ENCODE measurements at regions not wholly inside any gene's neighbourhood (a gene's known extent, or its start where the extent isn't known, plus 50 kb on each side); places are given as distances from the start of the nearest gene placed in this dataset.

DNA sequence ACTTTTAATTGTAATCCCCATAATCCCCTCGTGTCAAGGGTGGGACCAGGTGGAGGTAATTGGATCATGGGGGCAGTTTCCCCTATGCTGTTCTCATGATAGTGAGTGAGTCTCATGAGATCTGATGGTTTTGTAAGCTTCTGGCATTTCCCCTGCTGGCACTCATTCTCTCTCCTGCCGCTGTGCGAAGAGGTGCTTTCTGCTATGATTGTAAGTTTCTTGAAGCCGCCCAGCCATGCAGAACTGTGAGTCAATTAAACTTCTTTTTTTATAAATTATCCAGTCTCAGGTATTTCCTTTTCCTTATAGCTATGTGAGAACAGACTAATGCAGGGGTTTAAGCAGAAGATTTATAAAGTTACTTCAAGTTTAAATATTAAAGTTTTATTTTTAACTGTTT is 655.2 kb downstream of the EPHA4 start:
- no peak for DNase-seq (ENCODE audit: low spot score)
- peaks cover 8% of the 10 kb centered on the region; the same call in 1 of the 2 replicates for H3K9me3 Mint-ChIP-seq
- no peaks in the 10 kb centered on the region for H3K36me3 Mint-ChIP-seq
- ATAC-seq, result no peak
- H3K4me3 Mint-ChIP-seq, result no peak overlapping the region
- ChIA-PET POLR2A (no interaction called here), CTCF (no interaction called here)
- H3K27me3 Mint-ChIP-seq (ENCODE audit: low read depth), result no peaks in the 10 kb centered on the region
- TF ChIP-seq, protein P1, sequence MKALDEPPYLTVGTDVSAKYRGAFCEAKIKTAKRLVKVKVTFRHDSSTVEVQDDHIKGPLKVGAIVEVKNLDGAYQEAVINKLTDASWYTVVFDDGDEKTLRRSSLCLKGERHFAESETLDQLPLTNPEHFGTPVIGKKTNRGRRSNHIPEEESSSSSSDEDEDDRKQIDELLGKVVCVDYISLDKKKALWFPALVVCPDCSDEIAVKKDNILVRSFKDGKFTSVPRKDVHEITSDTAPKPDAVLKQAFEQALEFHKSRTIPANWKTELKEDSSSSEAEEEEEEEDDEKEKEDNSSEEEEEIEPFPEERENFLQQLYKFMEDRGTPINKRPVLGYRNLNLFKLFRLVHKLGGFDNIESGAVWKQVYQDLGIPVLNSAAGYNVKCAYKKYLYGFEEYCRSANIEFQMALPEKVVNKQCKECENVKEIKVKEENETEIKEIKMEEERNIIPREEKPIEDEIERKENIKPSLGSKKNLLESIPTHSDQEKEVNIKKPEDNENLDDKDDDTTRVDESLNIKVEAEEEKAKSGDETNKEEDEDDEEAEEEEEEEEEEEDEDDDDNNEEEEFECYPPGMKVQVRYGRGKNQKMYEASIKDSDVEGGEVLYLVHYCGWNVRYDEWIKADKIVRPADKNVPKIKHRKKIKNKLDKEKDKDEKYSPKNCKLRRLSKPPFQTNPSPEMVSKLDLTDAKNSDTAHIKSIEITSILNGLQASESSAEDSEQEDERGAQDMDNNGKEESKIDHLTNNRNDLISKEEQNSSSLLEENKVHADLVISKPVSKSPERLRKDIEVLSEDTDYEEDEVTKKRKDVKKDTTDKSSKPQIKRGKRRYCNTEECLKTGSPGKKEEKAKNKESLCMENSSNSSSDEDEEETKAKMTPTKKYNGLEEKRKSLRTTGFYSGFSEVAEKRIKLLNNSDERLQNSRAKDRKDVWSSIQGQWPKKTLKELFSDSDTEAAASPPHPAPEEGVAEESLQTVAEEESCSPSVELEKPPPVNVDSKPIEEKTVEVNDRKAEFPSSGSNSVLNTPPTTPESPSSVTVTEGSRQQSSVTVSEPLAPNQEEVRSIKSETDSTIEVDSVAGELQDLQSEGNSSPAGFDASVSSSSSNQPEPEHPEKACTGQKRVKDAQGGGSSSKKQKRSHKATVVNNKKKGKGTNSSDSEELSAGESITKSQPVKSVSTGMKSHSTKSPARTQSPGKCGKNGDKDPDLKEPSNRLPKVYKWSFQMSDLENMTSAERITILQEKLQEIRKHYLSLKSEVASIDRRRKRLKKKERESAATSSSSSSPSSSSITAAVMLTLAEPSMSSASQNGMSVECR (CRISPR knock-in tag; IDR thresholded peaks at IDR 0.05; ENCODE audit: borderline replicate concordance), result no peak
- TF ChIP-seq ESRRA (CRISPR knock-in tag; IDR thresholded peaks at IDR 0.05; ENCODE audit: borderline replicate concordance) (no peak), ATF1 (CRISPR knock-in tag; IDR thresholded peaks at IDR 0.05) (no peak), ZNF317 (CRISPR knock-in tag; IDR thresholded peaks at IDR 0.05; ENCODE audit: borderline replicate concordance, low read depth) (no peak), USF1 (CRISPR knock-in tag; IDR thresholded peaks at IDR 0.05) (no peak), ATF2 (CRISPR knock-in tag; IDR thresholded peaks at IDR 0.05; ENCODE audit: borderline replicate concordance, low read depth) (no peak)
- TF ChIP-seq, protein P2, sequence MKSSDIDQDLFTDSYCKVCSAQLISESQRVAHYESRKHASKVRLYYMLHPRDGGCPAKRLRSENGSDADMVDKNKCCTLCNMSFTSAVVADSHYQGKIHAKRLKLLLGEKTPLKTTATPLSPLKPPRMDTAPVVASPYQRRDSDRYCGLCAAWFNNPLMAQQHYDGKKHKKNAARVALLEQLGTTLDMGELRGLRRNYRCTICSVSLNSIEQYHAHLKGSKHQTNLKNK (CRISPR knock-in tag; IDR thresholded peaks at IDR 0.05), result no peak
- no peak overlapping the region for H3K27ac Mint-ChIP-seq
- H3K4me1 Mint-ChIP-seq, result no peaks in the 10 kb centered on the region

GRCh38 chr2:220930271-220931076 is 641.6 kb downstream of the EPHA4 start:
- peaks cover 42% of the 10 kb centered on the region for H3K36me3 Mint-ChIP-seq
- POLR2A ChIA-PET, result no interaction called here

More at GRCh38 chr2:220930271-220931076, 641.6 kb downstream of the EPHA4 start:
- TF ChIP-seq KAT7 (CRISPR knock-in tag; IDR thresholded peaks at IDR 0.05; ENCODE audit: borderline replicate concordance) (no peak), AR (CRISPR knock-in tag; IDR thresholded peaks at IDR 0.05) (no peak), ZNF317 (CRISPR knock-in tag; IDR thresholded peaks at IDR 0.05; ENCODE audit: borderline replicate concordance, low read depth) (no peak), ZNF138 (CRISPR knock-in tag; conservative IDR thresholded peaks at IDR 0.05) (no peak), E2F1 (CRISPR knock-in tag; IDR thresholded peaks at IDR 0.05) (no peak), MYBL2 (CRISPR knock-in tag; IDR thresholded peaks at IDR 0.05) (no peak), ATF6 (CRISPR knock-in tag; IDR thresholded peaks at IDR 0.05) (no peak), ZNF263 (CRISPR knock-in tag; IDR thresholded peaks at IDR 0.05; ENCODE audit: low read depth) (no peak)
- TF ChIP-seq, protein P3, sequence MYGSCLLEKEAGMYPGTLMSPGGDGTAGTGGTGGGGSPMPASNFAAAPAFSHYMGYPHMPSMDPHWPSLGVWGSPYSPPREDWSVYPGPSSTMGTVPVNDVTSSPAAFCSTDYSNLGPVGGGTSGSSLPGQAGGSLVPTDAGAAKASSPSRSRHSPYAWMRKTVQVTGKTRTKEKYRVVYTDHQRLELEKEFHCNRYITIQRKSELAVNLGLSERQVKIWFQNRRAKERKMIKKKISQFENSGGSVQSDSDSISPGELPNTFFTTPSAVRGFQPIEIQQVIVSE (CRISPR knock-in tag; IDR thresholded peaks at IDR 0.05; ENCODE audit: borderline replicate concordance), result no peak
- no peak overlapping the region for H3K27ac Mint-ChIP-seq
- ATAC-seq (no peak), DNase-seq (ENCODE audit: low spot score) (no peak)
- CTCF ChIA-PET, result no interaction called here
- H3K27me3 Mint-ChIP-seq (ENCODE audit: low read depth), result no peaks in the 10 kb centered on the region; the same call in 1 of the 2 replicates
- no peaks in the 10 kb centered on the region for H3K4me1 Mint-ChIP-seq
- no peak overlapping the region for H3K4me3 Mint-ChIP-seq
- peaks cover 50% of the 10 kb centered on the region for H3K9me3 Mint-ChIP-seq

Measured in WTC11 (cell line).